PFSK-1 (cell line): ENCODE measurements at regions not wholly inside any gene's neighbourhood (a gene's known extent, or its start where the extent isn't known, plus 50 kb on each side); places are given as distances from the start of the nearest gene placed in this dataset.

Source experiments
- FOXP2 ChIP-seq: optimal IDR thresholded peaks from 2 replicates; pipeline ENCODE3; 2011; ENCODE audit warnings: borderline replicate concordance, control low read depth, inconsistent platforms; ENCODE audit not compliant: insufficient read depth; ENCODE audit errors: extremely low read length, extremely low read depth
- POLR2AphosphoS5 ChIP-seq: IDR thresholded peaks from 2 replicates; pipeline ENCODE4 v1.6.1; 2012; ENCODE audit warnings: low read depth, mild to moderate bottlenecking, control low read depth, low read length, moderate library complexity
- SIN3A ChIP-seq: IDR thresholded peaks from 2 replicates; pipeline ENCODE4 v1.6.1; 2012; ENCODE audit warnings: mild to moderate bottlenecking, low read length, moderate library complexity, borderline replicate concordance; ENCODE audit not compliant: insufficient read depth
- TAF1 ChIP-seq: IDR thresholded peaks from 2 replicates; pipeline ENCODE4 v1.6.1; 2012; ENCODE audit warnings: low read length, control low read depth, borderline replicate concordance; ENCODE audit not compliant: insufficient read depth
- TF ChIP-seq, protein P1 (sequence below), 2 experiments: IDR thresholded peaks; 2 replicates each; pipeline versions ENCODE4 v1.6.1 to v1.8.0; 2011 to 2012; ENCODE audit warnings: low read depth in 2 of 2, low read length in 2 of 2, control low read depth in 1 of 2, inconsistent platforms in 1 of 2, mild to moderate bottlenecking in 1 of 2, moderate library complexity in 1 of 2; ENCODE audit not compliant: insufficient read depth in 1 of 2

- TF ChIP-seq POLR2AphosphoS5 (no peak), SIN3A (no peak), TAF1 (no peak), FOXP2 (no peak)
- TF ChIP-seq, protein P1, sequence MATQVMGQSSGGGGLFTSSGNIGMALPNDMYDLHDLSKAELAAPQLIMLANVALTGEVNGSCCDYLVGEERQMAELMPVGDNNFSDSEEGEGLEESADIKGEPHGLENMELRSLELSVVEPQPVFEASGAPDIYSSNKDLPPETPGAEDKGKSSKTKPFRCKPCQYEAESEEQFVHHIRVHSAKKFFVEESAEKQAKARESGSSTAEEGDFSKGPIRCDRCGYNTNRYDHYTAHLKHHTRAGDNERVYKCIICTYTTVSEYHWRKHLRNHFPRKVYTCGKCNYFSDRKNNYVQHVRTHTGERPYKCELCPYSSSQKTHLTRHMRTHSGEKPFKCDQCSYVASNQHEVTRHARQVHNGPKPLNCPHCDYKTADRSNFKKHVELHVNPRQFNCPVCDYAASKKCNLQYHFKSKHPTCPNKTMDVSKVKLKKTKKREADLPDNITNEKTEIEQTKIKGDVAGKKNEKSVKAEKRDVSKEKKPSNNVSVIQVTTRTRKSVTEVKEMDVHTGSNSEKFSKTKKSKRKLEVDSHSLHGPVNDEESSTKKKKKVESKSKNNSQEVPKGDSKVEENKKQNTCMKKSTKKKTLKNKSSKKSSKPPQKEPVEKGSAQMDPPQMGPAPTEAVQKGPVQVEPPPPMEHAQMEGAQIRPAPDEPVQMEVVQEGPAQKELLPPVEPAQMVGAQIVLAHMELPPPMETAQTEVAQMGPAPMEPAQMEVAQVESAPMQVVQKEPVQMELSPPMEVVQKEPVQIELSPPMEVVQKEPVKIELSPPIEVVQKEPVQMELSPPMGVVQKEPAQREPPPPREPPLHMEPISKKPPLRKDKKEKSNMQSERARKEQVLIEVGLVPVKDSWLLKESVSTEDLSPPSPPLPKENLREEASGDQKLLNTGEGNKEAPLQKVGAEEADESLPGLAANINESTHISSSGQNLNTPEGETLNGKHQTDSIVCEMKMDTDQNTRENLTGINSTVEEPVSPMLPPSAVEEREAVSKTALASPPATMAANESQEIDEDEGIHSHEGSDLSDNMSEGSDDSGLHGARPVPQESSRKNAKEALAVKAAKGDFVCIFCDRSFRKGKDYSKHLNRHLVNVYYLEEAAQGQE (IDR thresholded peaks at IDR 0.05; ENCODE audit: insufficient read depth in 1 of 2, low read depth in 2 of 2, low read length in 2 of 2): no peak
Measured at GRCh38 chr3:18861137-18861536, 287.2 kb upstream of the KCNH8 start.
